ENCODE measurements at regions not wholly inside any gene's neighbourhood (a gene's known extent, or its start where the extent isn't known, plus 50 kb on each side); places are given as distances from the start of the nearest gene placed in this dataset.

DNA sequence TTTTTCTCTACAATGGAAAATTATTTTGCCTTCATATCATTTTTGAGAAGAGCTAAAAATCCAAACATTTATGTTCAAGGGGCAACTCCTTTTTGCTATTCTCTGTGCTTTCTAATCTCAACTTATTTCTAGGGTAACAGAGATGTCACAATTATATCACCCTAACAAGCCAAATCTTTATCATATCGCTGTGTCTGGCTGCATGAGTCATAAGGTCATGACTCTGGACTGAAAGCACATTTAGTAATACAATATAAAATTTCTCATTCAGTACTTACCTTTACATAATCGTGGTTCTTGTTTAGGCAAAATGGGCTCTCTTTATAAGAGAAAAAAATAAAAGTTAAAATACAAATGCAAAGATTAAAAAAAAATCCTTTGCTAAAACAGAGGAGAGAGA, 326.0 kb downstream of the CASP12 start:
- Histone ChIP-seq H3K9me3 (no peaks in the 10 kb centered on the region), H3K36me3 (no peaks in the 10 kb centered on the region), H3K4me3 (no peak overlapping the region), H3K27me3 (no peaks in the 10 kb centered on the region), H3K27ac (no peak overlapping the region), H3K4me1 (ENCODE audit: insufficient read depth) (no peaks in the 10 kb centered on the region)
- 41 to 63% (median 45%) methylated on average over 2 of the region's 2 CpGs for WGBS, 3 donors
- no peak for TF ChIP-seq POLR2A (IDR thresholded peaks at IDR 0.05)
- TF ChIP-seq EP300 (IDR thresholded peaks at IDR 0.05) = no peak
- TF ChIP-seq, protein P1, sequence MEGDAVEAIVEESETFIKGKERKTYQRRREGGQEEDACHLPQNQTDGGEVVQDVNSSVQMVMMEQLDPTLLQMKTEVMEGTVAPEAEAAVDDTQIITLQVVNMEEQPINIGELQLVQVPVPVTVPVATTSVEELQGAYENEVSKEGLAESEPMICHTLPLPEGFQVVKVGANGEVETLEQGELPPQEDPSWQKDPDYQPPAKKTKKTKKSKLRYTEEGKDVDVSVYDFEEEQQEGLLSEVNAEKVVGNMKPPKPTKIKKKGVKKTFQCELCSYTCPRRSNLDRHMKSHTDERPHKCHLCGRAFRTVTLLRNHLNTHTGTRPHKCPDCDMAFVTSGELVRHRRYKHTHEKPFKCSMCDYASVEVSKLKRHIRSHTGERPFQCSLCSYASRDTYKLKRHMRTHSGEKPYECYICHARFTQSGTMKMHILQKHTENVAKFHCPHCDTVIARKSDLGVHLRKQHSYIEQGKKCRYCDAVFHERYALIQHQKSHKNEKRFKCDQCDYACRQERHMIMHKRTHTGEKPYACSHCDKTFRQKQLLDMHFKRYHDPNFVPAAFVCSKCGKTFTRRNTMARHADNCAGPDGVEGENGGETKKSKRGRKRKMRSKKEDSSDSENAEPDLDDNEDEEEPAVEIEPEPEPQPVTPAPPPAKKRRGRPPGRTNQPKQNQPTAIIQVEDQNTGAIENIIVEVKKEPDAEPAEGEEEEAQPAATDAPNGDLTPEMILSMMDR (IDR thresholded peaks at IDR 0.05) = no peak
- no peak for DNase-seq
- intact Hi-C loops (cut with DNase I) = no loop called here

DNA sequence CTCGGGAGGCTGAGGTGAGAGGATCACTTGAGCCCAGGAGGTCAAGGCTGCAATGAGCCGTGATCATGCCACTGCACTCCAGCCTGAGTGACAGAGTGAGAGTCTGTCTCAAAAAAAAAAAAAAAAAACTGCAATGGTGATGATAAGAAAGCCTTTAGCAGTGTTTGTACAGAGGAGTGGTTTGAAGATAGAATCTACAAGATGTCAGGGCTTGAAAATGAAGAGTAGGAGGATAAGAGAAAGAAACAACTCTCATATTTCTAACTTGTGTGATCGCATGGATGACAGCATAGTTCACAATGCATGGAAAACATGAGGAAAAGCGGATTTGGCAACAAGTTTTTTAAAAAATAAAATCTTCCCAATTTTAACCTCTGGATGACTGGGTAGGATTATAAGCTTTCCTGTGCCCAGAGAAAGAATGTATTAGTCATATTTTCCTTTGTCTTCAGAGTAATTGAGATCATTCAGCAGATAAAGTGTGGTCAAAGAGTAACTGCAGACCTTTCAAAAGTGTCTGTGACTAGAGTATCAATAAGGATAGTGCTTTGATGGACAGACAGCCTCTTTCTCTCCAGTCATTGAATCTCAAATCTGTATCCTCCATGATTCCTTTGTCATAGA, 328.1 kb downstream of the CASP12 start:
- Histone ChIP-seq H3K27me3 (no peaks in the 10 kb centered on the region), H3K4me1 (ENCODE audit: insufficient read depth) (no peaks in the 10 kb centered on the region), H3K4me3 (no peak overlapping the region), H3K9me3 (no peaks in the 10 kb centered on the region), H3K36me3 (no peaks in the 10 kb centered on the region), H3K27ac (no peak overlapping the region)
- TF ChIP-seq, protein P1 (IDR thresholded peaks at IDR 0.05) = no peak
- no peak for TF ChIP-seq POLR2A (IDR thresholded peaks at IDR 0.05)
- no peak for TF ChIP-seq EP300 (IDR thresholded peaks at IDR 0.05)
- intact Hi-C loops (cut with DNase I) = no loop called here
- WGBS, 3 donors = 76 to 81% (median 81%) methylated on average over 4 of the region's 4 CpGs
- DNase-seq = no peak

DNA sequence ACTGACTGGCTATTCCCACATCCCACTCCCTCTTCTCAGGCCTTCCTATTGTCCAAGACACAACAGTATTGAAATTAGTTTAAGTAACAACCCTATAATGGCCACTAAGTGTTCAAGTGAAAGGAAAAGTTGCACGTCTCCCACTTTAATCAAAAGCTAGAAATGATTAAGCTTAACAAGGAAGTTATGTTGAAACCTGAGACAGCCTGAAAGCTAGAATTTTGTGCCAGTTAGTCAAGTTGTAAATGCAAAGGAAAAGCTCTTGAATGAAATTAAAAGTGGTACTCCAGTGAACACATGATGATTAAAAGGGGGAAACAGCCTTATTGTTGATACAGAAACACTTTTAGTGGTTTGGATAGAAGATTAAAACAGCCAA, 332.7 kb downstream of the CASP12 start:
- 91 to 92% (median 91%) methylated on average over 1 of the region's 1 CpG for WGBS, 3 donors
- intact Hi-C loops (cut with DNase I) = no loop called here
- Histone ChIP-seq H3K4me3 (no peak overlapping the region), H3K4me1 (ENCODE audit: insufficient read depth) (no peaks in the 10 kb centered on the region), H3K9me3 (no peaks in the 10 kb centered on the region), H3K27ac (no peak overlapping the region), H3K36me3 (no peaks in the 10 kb centered on the region), H3K27me3 (no peaks in the 10 kb centered on the region)
- DNase-seq = no peak
- TF ChIP-seq, protein P1 (IDR thresholded peaks at IDR 0.05) = no peak

DNA sequence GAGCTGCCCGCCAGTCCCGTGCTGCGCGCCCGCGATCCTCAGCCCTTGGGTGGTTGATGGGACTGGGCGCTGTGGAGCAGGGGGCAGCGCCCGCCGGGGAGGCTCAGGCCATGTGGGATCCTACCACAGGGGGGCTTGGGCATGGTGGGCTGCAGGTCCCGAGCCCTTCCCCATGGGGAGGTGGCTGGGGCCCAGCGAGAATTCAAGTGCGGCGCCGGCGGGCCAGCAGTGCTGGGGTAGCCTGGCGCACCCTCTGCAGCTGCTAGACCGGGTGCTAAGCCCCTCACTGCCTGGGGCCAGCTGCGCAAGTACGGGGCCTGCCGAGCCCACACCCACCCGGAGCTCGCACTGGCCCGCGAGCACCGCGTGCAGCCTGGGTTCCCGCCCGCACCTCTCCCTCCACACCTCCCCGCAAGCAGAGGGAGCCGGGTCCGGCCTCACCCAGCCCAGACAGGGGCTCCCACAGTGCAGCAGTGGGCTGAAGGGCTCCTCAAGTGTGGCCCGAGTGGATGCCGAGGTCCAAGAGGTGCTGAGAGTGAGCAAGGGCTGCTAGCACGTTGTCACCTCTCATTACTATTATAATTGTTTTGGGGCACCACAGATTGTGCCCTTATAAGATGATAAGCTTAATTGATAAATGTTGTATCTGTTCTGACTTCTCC, 333.2 kb downstream of the CASP12 start:
- no peak overlapping the region for H3K4me3 ChIP-seq
- 96 to 98% (median 96%) methylated on average over 28 to 35 of the region's 35 CpGs for WGBS, 3 donors

More for the DNA sequence above, 333.2 kb downstream of the CASP12 start:
- intact Hi-C loops (cut with DNase I) = no loop called here
- Histone ChIP-seq H3K36me3 (no peaks in the 10 kb centered on the region), H3K9me3 (no peaks in the 10 kb centered on the region), H3K4me1 (ENCODE audit: insufficient read depth) (no peaks in the 10 kb centered on the region), H3K27me3 (no peaks in the 10 kb centered on the region), H3K27ac (no peak overlapping the region)
- TF ChIP-seq EP300 (IDR thresholded peaks at IDR 0.05) = no peak
- TF ChIP-seq, protein P1 (IDR thresholded peaks at IDR 0.05) = no peak
- TF ChIP-seq POLR2A (IDR thresholded peaks at IDR 0.05) = no peak
- no peak for DNase-seq

Measured in ovary (tissue), 7 donors.